ENCODE measurements at regions not wholly inside any gene's neighbourhood (a gene's known extent, or its start where the extent isn't known, plus 50 kb on each side); places are given as distances from the start of the nearest gene placed in this dataset.

DNA sequence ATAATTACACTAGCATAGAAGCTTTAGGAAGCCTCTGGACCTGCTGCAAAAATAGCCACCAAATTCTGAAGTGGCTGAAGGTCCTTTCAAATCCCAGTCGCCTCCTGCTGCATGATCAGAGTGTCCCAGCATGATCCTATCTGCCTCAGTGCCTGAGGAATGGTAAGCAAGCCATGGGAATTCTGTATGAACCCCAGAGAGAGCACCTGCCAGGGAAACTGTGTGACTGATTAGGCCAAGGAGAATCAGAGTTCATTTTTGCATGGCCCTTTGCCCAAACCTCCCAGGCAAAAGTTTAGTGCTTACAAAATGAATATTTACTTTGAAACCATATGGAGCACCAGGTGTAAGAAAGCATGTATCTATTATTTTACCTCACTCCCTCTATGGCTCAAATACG lies 221.4 kb downstream of the ARL4C start:
- DNase-seq (ENCODE audit: low read depth, low spot score): no peak
- H3K4me3 ChIP-seq: no peak overlapping the region
- no peak overlapping the region for H3K9ac ChIP-seq (ENCODE audit: insufficient read length)
- no peak for TF ChIP-seq EZH2 (IDR thresholded peaks at IDR 0.05)
- no peak for TF ChIP-seq FOXP2 (optimal IDR thresholded peaks at IDR 0.05; ENCODE audit: control extremely low read depth, extremely low read length, insufficient read depth)
- TF ChIP-seq POLR2AphosphoS5 (IDR thresholded peaks at IDR 0.05; ENCODE audit: borderline replicate concordance, low read depth, low read length): no peak
- H3K36me3 ChIP-seq (ENCODE audit: insufficient read depth, low read length): no peaks in the 10 kb centered on the region
- H3K27ac ChIP-seq: no peak overlapping the region
- H3K9me3 ChIP-seq (ENCODE audit: low read depth, low read length): no peaks in the 10 kb centered on the region

DNA sequence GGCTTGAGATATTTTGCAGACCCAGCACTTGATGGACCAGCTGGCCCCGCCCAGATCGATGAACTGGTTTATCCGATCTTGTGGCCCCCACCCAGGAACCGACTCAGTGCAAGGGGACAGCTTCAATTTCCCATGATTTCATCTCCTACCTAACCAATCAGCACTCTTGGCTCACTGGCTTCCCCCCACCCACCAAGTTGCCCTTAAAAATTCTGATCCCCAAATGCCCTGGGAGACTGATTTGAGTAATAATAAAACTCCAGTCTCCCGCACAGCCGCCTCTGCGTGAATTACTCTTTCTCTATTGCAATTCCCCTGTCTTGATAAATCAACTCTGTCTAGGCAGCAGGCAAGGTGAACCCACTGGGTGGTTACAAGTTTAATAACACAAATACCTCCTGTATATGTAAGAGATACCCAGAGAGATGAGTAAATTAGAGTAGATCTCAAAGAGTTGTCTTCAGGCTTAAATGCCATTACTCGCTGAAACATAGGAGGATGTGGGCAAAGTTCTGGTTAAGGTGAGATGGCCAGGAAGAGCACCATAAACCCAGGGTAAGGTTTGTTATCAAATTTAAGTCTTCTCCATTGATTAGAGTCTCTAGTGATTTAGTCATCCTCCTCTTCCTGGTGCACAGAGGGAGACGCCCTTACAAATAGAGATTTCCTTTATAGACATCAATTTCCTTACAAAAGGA lies 222.8 kb downstream of the ARL4C start:
- H3K9me3 ChIP-seq (ENCODE audit: low read depth, low read length): no peaks in the 10 kb centered on the region
- no peak for TF ChIP-seq POLR2AphosphoS5 (IDR thresholded peaks at IDR 0.05; ENCODE audit: borderline replicate concordance, low read depth, low read length)
- no peak for TF ChIP-seq EZH2 (IDR thresholded peaks at IDR 0.05)
- no peak for TF ChIP-seq FOXP2 (optimal IDR thresholded peaks at IDR 0.05; ENCODE audit: control extremely low read depth, extremely low read length, insufficient read depth)
- no peak overlapping the region for H3K27ac ChIP-seq
- no peak overlapping the region for H3K4me3 ChIP-seq
- H3K36me3 ChIP-seq (ENCODE audit: insufficient read depth, low read length): no peaks in the 10 kb centered on the region
- H3K9ac ChIP-seq (ENCODE audit: insufficient read length): no peak overlapping the region
- DNase-seq (ENCODE audit: low read depth, low spot score): no peak

DNA sequence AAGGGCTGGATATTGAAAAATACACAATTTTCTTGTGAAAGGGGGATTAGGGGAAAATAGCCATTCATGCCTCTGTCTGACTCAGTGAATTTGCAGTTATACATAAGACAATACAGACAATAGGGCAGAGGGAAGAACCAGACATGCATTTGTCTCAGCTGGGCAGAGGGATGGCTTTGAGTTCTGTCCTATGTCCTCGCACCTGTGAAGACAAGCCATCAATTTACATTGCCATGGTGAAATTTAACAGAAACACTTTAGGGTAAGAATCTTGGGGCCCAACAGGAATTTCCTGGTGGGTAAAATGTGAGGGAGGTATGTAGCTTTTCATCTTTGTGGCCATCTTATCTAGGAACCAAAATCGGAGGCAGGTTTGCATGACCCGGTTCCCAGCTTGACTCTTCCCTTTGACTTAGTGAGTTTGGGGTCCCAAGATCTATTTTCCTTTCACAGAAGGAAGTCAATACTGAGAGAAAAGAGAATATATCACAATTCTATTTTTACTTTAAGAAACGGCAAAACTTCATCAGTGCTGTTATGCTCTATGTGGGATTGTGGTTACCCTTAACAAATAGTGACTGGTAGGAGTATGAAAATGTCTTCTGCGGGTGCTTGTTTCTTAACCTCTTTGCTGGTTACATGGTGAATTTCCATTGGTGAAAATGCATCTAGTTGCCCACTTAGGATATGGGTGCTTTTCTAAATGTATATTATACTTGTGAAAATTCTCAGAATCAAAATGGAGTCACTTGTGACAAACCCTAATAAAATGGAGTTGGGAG lies 221.8 kb downstream of the SPP2 start:
- DNase-seq (ENCODE audit: low read depth, low spot score): no peak
- no peak overlapping the region for H3K9ac ChIP-seq (ENCODE audit: insufficient read length)
- no peaks in the 10 kb centered on the region for H3K36me3 ChIP-seq (ENCODE audit: insufficient read depth, low read length)
- TF ChIP-seq EZH2 (IDR thresholded peaks at IDR 0.05) (no peak), POLR2AphosphoS5 (IDR thresholded peaks at IDR 0.05; ENCODE audit: borderline replicate concordance, low read depth, low read length) (no peak), FOXP2 (optimal IDR thresholded peaks at IDR 0.05; ENCODE audit: control extremely low read depth, extremely low read length, insufficient read depth) (no peak)
- H3K4me3 ChIP-seq: no peak overlapping the region
- no peak overlapping the region for H3K27ac ChIP-seq
- no peaks in the 10 kb centered on the region for H3K9me3 ChIP-seq (ENCODE audit: low read depth, low read length)

DNA sequence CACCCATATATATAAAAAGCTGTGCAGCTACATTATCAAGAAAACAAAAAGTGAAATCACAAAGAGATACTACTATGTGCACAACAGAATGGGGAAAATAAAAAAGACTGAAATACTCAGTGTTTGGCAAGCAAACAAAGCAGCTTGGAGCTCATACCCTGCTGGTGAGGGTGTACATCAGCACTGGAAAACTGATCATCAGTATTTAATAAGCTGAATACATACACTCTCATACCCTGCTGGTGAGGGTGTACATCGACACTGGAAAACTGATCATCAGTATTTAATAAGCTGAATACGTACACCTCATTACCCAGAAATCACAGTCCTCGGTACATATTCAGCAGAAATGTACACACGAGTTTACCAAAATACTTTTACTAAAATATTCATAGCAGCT lies 220.8 kb downstream of the SPP2 start:
- TF ChIP-seq POLR2AphosphoS5 (IDR thresholded peaks at IDR 0.05; ENCODE audit: borderline replicate concordance, low read depth, low read length) (no peak), EZH2 (IDR thresholded peaks at IDR 0.05) (no peak), FOXP2 (optimal IDR thresholded peaks at IDR 0.05; ENCODE audit: control extremely low read depth, extremely low read length, insufficient read depth) (no peak)
- Histone ChIP-seq H3K4me3 (no peak overlapping the region), H3K9me3 (ENCODE audit: low read depth, low read length) (no peaks in the 10 kb centered on the region), H3K36me3 (ENCODE audit: insufficient read depth, low read length) (no peaks in the 10 kb centered on the region), H3K27ac (no peak overlapping the region), H3K9ac (ENCODE audit: insufficient read length) (no peak overlapping the region)
- DNase-seq (ENCODE audit: low read depth, low spot score): no peak

DNA sequence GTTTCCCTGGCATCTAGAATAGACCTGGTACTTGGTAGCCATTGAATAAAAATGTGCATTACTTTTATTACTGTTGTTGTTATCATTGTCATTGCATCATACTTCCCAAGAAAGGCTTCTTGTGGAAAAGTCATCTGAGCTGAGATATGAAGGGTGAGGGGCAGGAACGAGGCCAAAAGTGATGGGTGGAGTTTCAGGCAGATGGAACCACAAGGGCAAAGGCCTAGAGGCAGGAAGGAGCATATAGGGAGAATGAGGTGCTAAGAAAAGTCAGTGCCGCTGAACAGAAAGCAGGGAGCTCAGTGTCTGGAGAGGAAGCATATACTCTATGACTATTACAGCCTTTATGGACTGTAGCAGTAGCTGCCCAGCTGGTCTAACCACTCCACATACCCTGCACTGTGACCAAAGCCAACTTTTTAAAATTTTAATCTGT lies 219.3 kb downstream of the SPP2 start:
- TF ChIP-seq EZH2 (IDR thresholded peaks at IDR 0.05): no peak
- no peak for TF ChIP-seq POLR2AphosphoS5 (IDR thresholded peaks at IDR 0.05; ENCODE audit: borderline replicate concordance, low read depth, low read length)
- no peak for TF ChIP-seq FOXP2 (optimal IDR thresholded peaks at IDR 0.05; ENCODE audit: control extremely low read depth, extremely low read length, insufficient read depth)
- no peaks in the 10 kb centered on the region for H3K9me3 ChIP-seq (ENCODE audit: low read depth, low read length)
- DNase-seq (ENCODE audit: low read depth, low spot score): no peak
- H3K36me3 ChIP-seq (ENCODE audit: insufficient read depth, low read length): no peaks in the 10 kb centered on the region
- H3K4me3 ChIP-seq: no peak overlapping the region
- H3K9ac ChIP-seq (ENCODE audit: insufficient read length): no peak overlapping the region
- H3K27ac ChIP-seq: no peak overlapping the region

DNA sequence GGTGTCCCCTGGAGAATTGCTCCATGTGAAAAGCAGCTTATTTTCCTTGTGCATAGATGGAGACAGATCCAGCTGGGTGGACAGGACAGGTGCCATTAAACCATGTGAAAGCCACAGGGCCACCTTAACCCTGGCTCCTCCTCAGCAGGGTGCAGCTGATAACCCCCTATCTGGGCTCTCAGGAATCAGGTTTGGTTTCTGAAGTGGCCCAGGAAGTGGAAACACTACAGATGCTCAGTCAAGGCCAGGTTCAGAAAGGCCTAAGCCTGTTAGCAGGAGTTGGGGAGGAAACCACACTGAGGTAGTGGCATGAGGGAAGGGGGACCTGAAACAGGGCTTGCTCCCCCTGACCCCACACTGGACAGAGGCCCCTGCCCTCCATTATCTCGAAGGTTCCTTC lies 217.0 kb downstream of the SPP2 start:
- H3K36me3 ChIP-seq (ENCODE audit: insufficient read depth, low read length): no peaks in the 10 kb centered on the region
- no peaks in the 10 kb centered on the region for H3K9me3 ChIP-seq (ENCODE audit: low read depth, low read length)
- no peak for DNase-seq (ENCODE audit: low read depth, low spot score)
- no peak overlapping the region for H3K4me3 ChIP-seq
- TF ChIP-seq POLR2AphosphoS5 (IDR thresholded peaks at IDR 0.05; ENCODE audit: borderline replicate concordance, low read depth, low read length) (no peak), FOXP2 (optimal IDR thresholded peaks at IDR 0.05; ENCODE audit: control extremely low read depth, extremely low read length, insufficient read depth) (no peak), EZH2 (IDR thresholded peaks at IDR 0.05) (no peak)
- H3K9ac ChIP-seq (ENCODE audit: insufficient read length): no peak overlapping the region
- H3K27ac ChIP-seq: no peak overlapping the region

DNA sequence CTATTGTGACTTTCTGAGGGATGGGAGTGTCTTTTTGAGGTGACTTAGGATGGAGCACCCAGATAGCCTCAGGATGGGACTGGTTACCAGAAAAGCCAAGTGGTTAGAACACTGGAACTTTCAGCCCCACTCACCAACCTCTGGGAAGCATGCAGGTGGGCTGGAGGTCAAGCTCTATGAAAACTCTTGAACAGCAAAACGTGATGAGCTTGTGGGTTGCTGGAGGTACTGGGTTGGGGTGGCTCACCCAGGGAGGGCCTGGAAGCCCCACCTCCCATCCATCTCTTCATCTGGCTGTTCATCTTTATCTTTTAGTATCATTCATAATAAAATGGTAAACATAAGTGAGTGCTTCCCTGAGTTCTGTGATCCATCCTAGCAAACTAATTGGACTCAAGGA lies 216.4 kb downstream of the SPP2 start:
- TF ChIP-seq FOXP2 (optimal IDR thresholded peaks at IDR 0.05; ENCODE audit: control extremely low read depth, extremely low read length, insufficient read depth) (no peak), POLR2AphosphoS5 (IDR thresholded peaks at IDR 0.05; ENCODE audit: borderline replicate concordance, low read depth, low read length) (no peak), EZH2 (IDR thresholded peaks at IDR 0.05) (no peak)
- H3K4me3 ChIP-seq: no peak overlapping the region
- H3K9ac ChIP-seq (ENCODE audit: insufficient read length): no peak overlapping the region
- H3K36me3 ChIP-seq (ENCODE audit: insufficient read depth, low read length): no peaks in the 10 kb centered on the region
- H3K9me3 ChIP-seq (ENCODE audit: low read depth, low read length): no peaks in the 10 kb centered on the region
- H3K27ac ChIP-seq: no peak overlapping the region
- no peak for DNase-seq (ENCODE audit: low read depth, low spot score)

DNA sequence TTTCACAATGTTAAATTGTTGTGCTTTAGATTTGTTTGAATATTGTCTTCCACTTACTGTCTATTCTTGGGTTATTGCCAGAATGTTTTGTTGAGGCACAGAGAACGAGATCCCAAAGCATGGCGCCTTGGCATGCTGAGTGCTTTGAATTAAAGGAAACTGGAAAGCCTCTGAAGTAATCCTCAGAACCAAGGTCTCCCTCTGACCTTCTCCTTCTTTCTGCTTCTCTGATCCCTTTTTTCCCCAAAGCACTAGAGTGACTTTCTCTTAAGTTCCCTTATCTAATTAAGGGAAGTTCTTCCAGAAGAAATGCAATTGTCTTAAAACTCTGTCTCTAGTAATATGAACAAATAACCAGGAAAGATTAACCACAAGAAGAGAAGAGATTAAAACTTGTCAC lies 214.7 kb downstream of the SPP2 start:
- H3K9ac ChIP-seq (ENCODE audit: insufficient read length): no peak overlapping the region

More for the DNA sequence above, 214.7 kb downstream of the SPP2 start:
- Histone ChIP-seq H3K27ac (no peak overlapping the region), H3K9me3 (ENCODE audit: low read depth, low read length) (no peaks in the 10 kb centered on the region), H3K36me3 (ENCODE audit: insufficient read depth, low read length) (no peaks in the 10 kb centered on the region), H3K4me3 (no peak overlapping the region)
- no peak for TF ChIP-seq POLR2AphosphoS5 (IDR thresholded peaks at IDR 0.05; ENCODE audit: borderline replicate concordance, low read depth, low read length)
- no peak for TF ChIP-seq EZH2 (IDR thresholded peaks at IDR 0.05)
- TF ChIP-seq FOXP2 (optimal IDR thresholded peaks at IDR 0.05; ENCODE audit: control extremely low read depth, extremely low read length, insufficient read depth): no peak
- no peak for DNase-seq (ENCODE audit: low read depth, low spot score)
